Loucy (cell line): ENCODE measurements at regions not wholly inside any gene's neighbourhood (a gene's known extent, or its start where the extent isn't known, plus 50 kb on each side); places are given as distances from the start of the nearest gene placed in this dataset.

Experiments used
- H2AFZ ChIP-seq: fragments of 200-600 bp; sonication (generic); 2 replicates; pipeline ENCODE4 v1.6.0; 2016; ENCODE audit warnings: antibody characterized with exemption, mild to moderate bottlenecking, low read length, moderate library complexity
- H3F3A ChIP-seq: fragments of 200-600 bp; 2 replicates; pipeline ENCODE4 v1.6.0; 2016; ENCODE audit warnings: antibody characterized with exemption, low read depth, mild to moderate bottlenecking
- H3K27me3 ChIP-seq: fragments of 200-600 bp; sonication (generic); 2 replicates; pipeline ENCODE4 v1.6.1; 2014; ENCODE audit warnings: low read length, mild to moderate bottlenecking; ENCODE audit not compliant: insufficient read depth, poor library complexity, severe bottlenecking
- H3K36me3 ChIP-seq: fragments of 200-600 bp; sonication (generic); 2 replicates; pipeline ENCODE4 v1.6.1; 2016; ENCODE audit warnings: low read length; ENCODE audit not compliant: insufficient read depth
- H3K4me1 ChIP-seq: fragments of 200-600 bp; sonication (generic); 2 replicates; pipeline ENCODE4 v1.5.1; 2014; ENCODE audit warnings: low read length, mild to moderate bottlenecking; ENCODE audit not compliant: insufficient read depth, poor library complexity, severe bottlenecking
- H3K4me2 ChIP-seq: fragments of 200-600 bp; sonication (generic); 2 replicates; pipeline ENCODE4 v1.6.0; 2014; ENCODE audit warnings: antibody characterized with exemption, low read length, low read depth, mild to moderate bottlenecking; ENCODE audit not compliant: poor library complexity, severe bottlenecking
- H3K4me3 ChIP-seq: fragments of 200-600 bp; sonication (generic); 2 replicates; pipeline ENCODE4 v1.5.1; 2014; ENCODE audit warnings: low read length, mild to moderate bottlenecking, mixed read lengths; ENCODE audit not compliant: poor library complexity, severe bottlenecking
- H3K79me2 ChIP-seq: fragments of 200-600 bp; sonication (generic); 2 replicates; pipeline ENCODE4 v1.6.1; 2014; ENCODE audit warnings: low read length; ENCODE audit not compliant: insufficient read depth
- H3K9ac ChIP-seq: fragments of 200-600 bp; sonication (generic); 2 replicates; pipeline ENCODE4 v1.6.0; 2014; ENCODE audit warnings: mild to moderate bottlenecking, low read depth, low read length, moderate library complexity; ENCODE audit not compliant: poor library complexity, severe bottlenecking
- H3K9me2 ChIP-seq: fragments of 200-600 bp; sonication (generic); replicated peaks from 2 replicates; pipeline ENCODE4 v1.6.1; 2016; ENCODE audit warnings: low read depth, low read length, mixed read lengths
- H3K9me3 ChIP-seq: fragments of 200-600 bp; sonication (generic); 2 replicates; pipeline ENCODE4 v1.6.1; 2014; ENCODE audit warnings: mild to moderate bottlenecking, antibody characterized with exemption, low read length, low read depth; ENCODE audit not compliant: insufficient read depth
- H4K20me1 ChIP-seq: fragments of 200-600 bp; sonication (generic); 2 replicates; pipeline ENCODE4 v1.6.0; 2014; ENCODE audit warnings: antibody characterized with exemption, low read length, mild to moderate bottlenecking; ENCODE audit not compliant: insufficient read depth, poor library complexity, severe bottlenecking
- EZH2phosphoT487 ChIP-seq: fragments of 200-600 bp; IDR thresholded peaks from 2 replicates; pipeline ENCODE4 v1.6.1; 2018; ENCODE audit warnings: antibody characterized with exemption, mild to moderate bottlenecking, moderate library complexity, borderline replicate concordance
- TF ChIP-seq, protein P1 (sequence below): fragments of 200-600 bp; sonication (generic); conservative IDR thresholded peaks from 2 replicates; pipeline ENCODE4 v1.5.1; 2014; ENCODE audit warnings: mild to moderate bottlenecking, antibody characterized with exemption, low read length

DNA sequence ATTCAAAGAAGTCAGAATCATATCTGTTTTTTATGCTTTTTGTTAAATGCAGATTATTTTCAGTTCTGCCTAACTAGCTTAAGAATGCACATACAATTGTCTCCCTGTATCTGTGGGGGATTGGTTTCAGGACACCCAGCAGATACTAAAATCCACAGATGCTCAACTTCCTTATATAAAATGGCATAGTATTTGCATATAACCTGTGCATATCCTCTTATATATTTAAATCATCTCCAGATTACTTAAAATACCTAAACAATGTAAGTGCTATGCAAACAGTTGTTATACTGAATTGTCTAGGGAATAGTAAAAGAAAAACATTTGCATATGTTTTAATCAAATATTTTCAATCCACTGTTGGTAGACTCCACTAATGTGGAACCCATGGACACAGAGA lies 279.4 kb downstream of the TMA16 start:
- Histone ChIP-seq H2AFZ (no peak overlapping the region), H3K9me3 (no peaks in the 10 kb centered on the region), H3K9ac (no peak overlapping the region), H3K4me2 (no peak overlapping the region), H3K9me2 (no peaks in the 10 kb centered on the region), H4K20me1 (no peaks in the 10 kb centered on the region), H3K36me3 (no peaks in the 10 kb centered on the region), H3K79me2 (no peaks in the 10 kb centered on the region), H3K4me1 (no peaks in the 10 kb centered on the region), H3K4me3 (no peak overlapping the region), H3F3A (no peaks in the 10 kb centered on the region), H3K27me3 (no peaks in the 10 kb centered on the region)
- TF ChIP-seq, protein P1, sequence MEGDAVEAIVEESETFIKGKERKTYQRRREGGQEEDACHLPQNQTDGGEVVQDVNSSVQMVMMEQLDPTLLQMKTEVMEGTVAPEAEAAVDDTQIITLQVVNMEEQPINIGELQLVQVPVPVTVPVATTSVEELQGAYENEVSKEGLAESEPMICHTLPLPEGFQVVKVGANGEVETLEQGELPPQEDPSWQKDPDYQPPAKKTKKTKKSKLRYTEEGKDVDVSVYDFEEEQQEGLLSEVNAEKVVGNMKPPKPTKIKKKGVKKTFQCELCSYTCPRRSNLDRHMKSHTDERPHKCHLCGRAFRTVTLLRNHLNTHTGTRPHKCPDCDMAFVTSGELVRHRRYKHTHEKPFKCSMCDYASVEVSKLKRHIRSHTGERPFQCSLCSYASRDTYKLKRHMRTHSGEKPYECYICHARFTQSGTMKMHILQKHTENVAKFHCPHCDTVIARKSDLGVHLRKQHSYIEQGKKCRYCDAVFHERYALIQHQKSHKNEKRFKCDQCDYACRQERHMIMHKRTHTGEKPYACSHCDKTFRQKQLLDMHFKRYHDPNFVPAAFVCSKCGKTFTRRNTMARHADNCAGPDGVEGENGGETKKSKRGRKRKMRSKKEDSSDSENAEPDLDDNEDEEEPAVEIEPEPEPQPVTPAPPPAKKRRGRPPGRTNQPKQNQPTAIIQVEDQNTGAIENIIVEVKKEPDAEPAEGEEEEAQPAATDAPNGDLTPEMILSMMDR: no peak
- TF ChIP-seq EZH2phosphoT487: no peak

DNA sequence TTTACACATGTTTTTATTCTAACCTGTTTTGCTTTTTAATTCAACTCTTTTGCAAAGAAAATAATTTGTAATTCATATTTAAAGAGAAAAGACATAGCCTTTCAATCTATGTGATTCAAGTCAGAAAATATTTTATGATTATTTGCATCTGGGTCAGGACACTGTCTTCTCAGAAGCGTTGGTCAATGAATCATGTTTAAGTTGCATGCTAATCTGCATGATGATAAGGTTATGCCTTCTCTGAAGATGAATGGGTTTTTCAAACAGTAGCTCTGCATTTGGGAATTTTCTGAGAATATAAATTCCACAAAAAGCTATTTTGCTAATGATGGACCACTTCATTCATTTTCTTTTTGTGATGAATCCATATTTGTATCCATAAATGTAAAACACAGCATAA lies 282.5 kb downstream of the TMA16 start:
- Histone ChIP-seq H4K20me1 (no peaks in the 10 kb centered on the region), H3K4me1 (no peaks in the 10 kb centered on the region), H3K9ac (no peak overlapping the region), H3F3A (no peaks in the 10 kb centered on the region), H3K4me3 (no peak overlapping the region), H3K79me2 (no peaks in the 10 kb centered on the region), H3K9me3 (no peaks in the 10 kb centered on the region), H3K4me2 (no peak overlapping the region), H2AFZ (no peak overlapping the region), H3K9me2 (no peaks in the 10 kb centered on the region), H3K36me3 (no peaks in the 10 kb centered on the region), H3K27me3 (no peaks in the 10 kb centered on the region)
- no peak for TF ChIP-seq EZH2phosphoT487
- TF ChIP-seq, protein P1: no peak

DNA sequence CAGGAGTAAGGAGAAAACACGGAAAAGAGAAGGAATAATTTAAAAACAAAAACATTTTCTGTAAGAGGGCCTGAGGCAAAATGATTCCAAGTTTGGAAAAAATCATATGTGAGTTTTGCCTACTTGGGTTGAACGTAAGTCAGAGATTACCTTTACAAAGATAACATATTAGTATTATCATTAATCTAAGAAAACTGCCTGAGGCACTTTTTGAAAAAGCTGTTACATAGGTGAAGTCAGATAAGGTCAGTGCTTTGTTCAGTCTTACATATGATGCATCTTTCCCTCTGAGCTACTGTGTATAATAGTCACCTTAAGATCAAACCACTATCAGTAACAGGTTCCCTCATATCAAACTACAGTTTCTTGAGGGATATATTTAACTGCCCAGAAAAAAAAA lies 287.2 kb downstream of the TMA16 start:
- H3K36me3 ChIP-seq: no peaks in the 10 kb centered on the region
- H3K27me3 ChIP-seq: no peaks in the 10 kb centered on the region
- H3K9me3 ChIP-seq: no peaks in the 10 kb centered on the region
- no peaks in the 10 kb centered on the region for H3F3A ChIP-seq
- H2AFZ ChIP-seq: no peak overlapping the region
- TF ChIP-seq EZH2phosphoT487: no peak
- TF ChIP-seq, protein P1: no peak
- H3K9ac ChIP-seq: no peak overlapping the region
- no peaks in the 10 kb centered on the region for H3K4me1 ChIP-seq
- H3K9me2 ChIP-seq: no peaks in the 10 kb centered on the region
- H3K79me2 ChIP-seq: no peaks in the 10 kb centered on the region
- no peaks in the 10 kb centered on the region for H4K20me1 ChIP-seq
- no peak overlapping the region for H3K4me3 ChIP-seq
- H3K4me2 ChIP-seq: no peak overlapping the region
